B cell (primary cell): ENCODE measurements at regions not wholly inside any gene's neighbourhood (a gene's known extent, or its start where the extent isn't known, plus 50 kb on each side); places are given as distances from the start of the nearest gene placed in this dataset.

ENCODE experiments used
- EZH2 ChIP-seq: IDR thresholded peaks from 2 replicates; pipeline ENCODE4 v1.6.1; 2012; ENCODE audit warnings: borderline replicate concordance, low read depth, mild to moderate bottlenecking, moderate library complexity, low read length; ENCODE audit not compliant: insufficient read depth, poor library complexity, severe bottlenecking
- TF ChIP-seq, protein P1 (sequence below): fragments of 200-600 bp; IDR thresholded peaks from one replicate; pipeline ENCODE4 v1.8.0; 2022; ENCODE audit warnings: antibody characterized with exemption, mild to moderate bottlenecking

GRCh38 chr2:136183097-136183496, 65.1 kb upstream of the CXCR4 start:
- TF ChIP-seq, protein P1, sequence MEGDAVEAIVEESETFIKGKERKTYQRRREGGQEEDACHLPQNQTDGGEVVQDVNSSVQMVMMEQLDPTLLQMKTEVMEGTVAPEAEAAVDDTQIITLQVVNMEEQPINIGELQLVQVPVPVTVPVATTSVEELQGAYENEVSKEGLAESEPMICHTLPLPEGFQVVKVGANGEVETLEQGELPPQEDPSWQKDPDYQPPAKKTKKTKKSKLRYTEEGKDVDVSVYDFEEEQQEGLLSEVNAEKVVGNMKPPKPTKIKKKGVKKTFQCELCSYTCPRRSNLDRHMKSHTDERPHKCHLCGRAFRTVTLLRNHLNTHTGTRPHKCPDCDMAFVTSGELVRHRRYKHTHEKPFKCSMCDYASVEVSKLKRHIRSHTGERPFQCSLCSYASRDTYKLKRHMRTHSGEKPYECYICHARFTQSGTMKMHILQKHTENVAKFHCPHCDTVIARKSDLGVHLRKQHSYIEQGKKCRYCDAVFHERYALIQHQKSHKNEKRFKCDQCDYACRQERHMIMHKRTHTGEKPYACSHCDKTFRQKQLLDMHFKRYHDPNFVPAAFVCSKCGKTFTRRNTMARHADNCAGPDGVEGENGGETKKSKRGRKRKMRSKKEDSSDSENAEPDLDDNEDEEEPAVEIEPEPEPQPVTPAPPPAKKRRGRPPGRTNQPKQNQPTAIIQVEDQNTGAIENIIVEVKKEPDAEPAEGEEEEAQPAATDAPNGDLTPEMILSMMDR = no peak
- no peak for TF ChIP-seq EZH2
